Heart left ventricle (tissue), 16 donors: ENCODE measurements at regions not wholly inside any gene's neighbourhood (a gene's known extent, or its start where the extent isn't known, plus 50 kb on each side); places are given as distances from the start of the nearest gene placed in this dataset.

Source experiments
- ATAC-seq, 4 donors: fragments of 200-7000 bp; cut with Tn5 transposase; one replicate each; pipeline ENCODE4 v1.9.1; 2020 to 2022; ENCODE audit warnings: moderate library complexity in 4 of 4, mild to moderate bottlenecking in 3 of 4, moderate number of reproducible peaks in 1 of 4
- DNase-seq, 5 donors: peaks; one replicate each; pipeline ENCODE4 v3.0.0-alpha.2; 2020
- H3K27ac ChIP-seq, 12 donors: fragments of 200-600 bp; sonication (generic) in 4 of 12; one replicate each; pipeline versions ENCODE4 v1.5.0 to v1.8.0; 2016 to 2022; ENCODE audit warnings: mild to moderate bottlenecking in 2 of 12
- H3K27me3 ChIP-seq, 9 donors: fragments of 200-600 bp; sonication (generic) in 2 of 9; one replicate each; pipeline versions ENCODE4 v1.5.1 to v1.8.0; 2016 to 2022; ENCODE audit warnings: mild to moderate bottlenecking in 3 of 9
- H3K36me3 ChIP-seq, 9 donors: fragments of 200-600 bp; sonication (generic) in 2 of 9; one replicate each; pipeline versions ENCODE4 v1.5.0 to v1.8.0; 2018 to 2022; ENCODE audit warnings: mild to moderate bottlenecking in 2 of 9
- H3K4me1 ChIP-seq, 12 donors: fragments of 200-600 bp; sonication (generic) in 4 of 12; one replicate each; pipeline versions ENCODE4 v1.5.0 to v1.8.0; 2016 to 2022; ENCODE audit warnings: mild to moderate bottlenecking in 3 of 12
- H3K4me3 ChIP-seq, 12 donors: fragments of 200-600 bp; sonication (generic) in 4 of 12; one replicate each; pipeline versions ENCODE4 v1.5.0 to v1.8.0; 2017 to 2022; ENCODE audit warnings: mild to moderate bottlenecking in 9 of 12, moderate library complexity in 4 of 12
- H3K9me3 ChIP-seq, 12 donors: fragments of 200-600 bp; sonication (generic) in 4 of 12; one replicate each; pipeline versions ENCODE4 v1.5.0 to v1.8.0; 2016 to 2022; ENCODE audit warnings: mild to moderate bottlenecking in 1 of 12
- POLR2A ChIP-seq, 2 donors: fragments of 450-650 bp; IDR thresholded peaks; one replicate each; pipeline ENCODE4 v1.6.1; 2017; ENCODE audit warnings: antibody characterized with exemption in 2 of 2, mild to moderate bottlenecking in 2 of 2, moderate library complexity in 2 of 2
- WGBS, 4 donors: extraction: QIAGEN DNeasy Blood & Tissue Kit in 2 of 4; methylation state at CpG; one replicate each; pipeline versions ENCODE4 v1.1.5 to v1.1.7; 2013 to 2018; 5-methylcytosine and 5-hydroxymethylcytosine counted together
- intact Hi-C, 10 donors: fragments of 100-400 bp; cut with DNase I; formaldehyde crosslinking; loops; one replicate each; pipeline versions ENCODE4 v1.11.1 to v1.14.2; 2022
- TF ChIP-seq, protein P1 (sequence below), 12 donors: fragments of 200-600 bp; sonication (generic) in 4 of 12; IDR thresholded peaks; one replicate each; pipeline versions ENCODE4 v1.5.0 to v1.8.0; 2018 to 2022; ENCODE audit warnings: antibody characterized with exemption in 12 of 12, mild to moderate bottlenecking in 5 of 12
- donor health status: ischemic (EF 13 %, LVEDD 7.1; RV severe dilation, severe dysfunction).
- donor health status: healthy with polysubstance abuse.
- donor health status: DM: no; HTN: yes; CAD: no.
- donor health status: DM: no; HTN: no; CAD: no.
- donor health status: ischemic (EF 25% LVEDD 6.9; RV normal size, moderate dysfunction).
- donor health status: ischemic (EF 25% LVEDD 5.7; RV mildly dilated, moderate dysfunction).
- donor health status: healthy.
- donor health status: DM: yes; HTN: yes; CAD: no.
- donor health status: ischemic (EF 35%, LVEDD 5.7; RV mildly dilated, moderate dysfunction).
- donor health status: nonischemic (EF 11% LVEDD 7.7; RV severe dilation, severe dysfunction).
- donor health status: DM: yes; HTN: yes; CAD: no.
- donor health status: PGD.
- donor health status: ischemic (EF 29% LVEDD 5.4; RV normal size, mild dysfunction).
- donor health status: nonischemic (EF 23%, LVEDD 6.1; RV moderate dilation, normal function).

- H3K36me3 ChIP-seq: no peaks in the 10 kb centered on the region
- no peak overlapping the region for H3K27ac ChIP-seq
- H3K4me3 ChIP-seq: no peak overlapping the region
- peaks cover 0 to 12% (median 0%) of the 10 kb centered on the region in 12 donors for H3K4me1 ChIP-seq
- H3K9me3 ChIP-seq: no peaks in the 10 kb centered on the region
- no peak for TF ChIP-seq POLR2A (IDR thresholded peaks at IDR 0.05)
- TF ChIP-seq, protein P1, sequence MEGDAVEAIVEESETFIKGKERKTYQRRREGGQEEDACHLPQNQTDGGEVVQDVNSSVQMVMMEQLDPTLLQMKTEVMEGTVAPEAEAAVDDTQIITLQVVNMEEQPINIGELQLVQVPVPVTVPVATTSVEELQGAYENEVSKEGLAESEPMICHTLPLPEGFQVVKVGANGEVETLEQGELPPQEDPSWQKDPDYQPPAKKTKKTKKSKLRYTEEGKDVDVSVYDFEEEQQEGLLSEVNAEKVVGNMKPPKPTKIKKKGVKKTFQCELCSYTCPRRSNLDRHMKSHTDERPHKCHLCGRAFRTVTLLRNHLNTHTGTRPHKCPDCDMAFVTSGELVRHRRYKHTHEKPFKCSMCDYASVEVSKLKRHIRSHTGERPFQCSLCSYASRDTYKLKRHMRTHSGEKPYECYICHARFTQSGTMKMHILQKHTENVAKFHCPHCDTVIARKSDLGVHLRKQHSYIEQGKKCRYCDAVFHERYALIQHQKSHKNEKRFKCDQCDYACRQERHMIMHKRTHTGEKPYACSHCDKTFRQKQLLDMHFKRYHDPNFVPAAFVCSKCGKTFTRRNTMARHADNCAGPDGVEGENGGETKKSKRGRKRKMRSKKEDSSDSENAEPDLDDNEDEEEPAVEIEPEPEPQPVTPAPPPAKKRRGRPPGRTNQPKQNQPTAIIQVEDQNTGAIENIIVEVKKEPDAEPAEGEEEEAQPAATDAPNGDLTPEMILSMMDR (IDR thresholded peaks at IDR 0.05): no peak
- WGBS, 4 donors: 75 to 90% (median 83%) methylated on average over 4 of the region's 4 CpGs
- intact Hi-C loops: no loop called here
- DNase-seq (no peak), ATAC-seq (no peak)
- H3K27me3 ChIP-seq: no peaks in the 10 kb centered on the region
Observed at GRCh38 chr12:93100610-93101009, 171.5 kb upstream of the EEA1 start.

DNA sequence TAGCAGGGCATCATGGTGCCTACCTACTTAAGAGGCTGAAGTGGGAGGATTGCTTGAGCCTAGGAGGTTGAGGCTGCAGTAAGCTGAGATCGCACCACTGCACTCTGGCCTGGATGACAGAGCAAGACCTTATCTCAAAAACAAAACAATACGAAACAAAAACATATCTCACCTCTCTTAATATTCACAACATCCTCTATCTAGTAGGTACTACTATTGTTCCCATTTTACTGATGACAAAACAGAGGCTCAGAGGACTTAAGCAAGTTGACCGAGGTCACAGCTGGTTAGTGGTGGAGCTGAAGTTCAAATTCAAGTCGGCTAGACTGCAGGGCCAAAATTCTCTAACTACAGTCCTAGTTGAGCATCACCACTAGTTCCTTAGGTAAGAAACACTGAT, 172.3 kb upstream of the EEA1 start:
- no peaks in the 10 kb centered on the region for H3K36me3 ChIP-seq
- H3K27me3 ChIP-seq: no peaks in the 10 kb centered on the region
- H3K27ac ChIP-seq: no peak overlapping the region
- DNase-seq (no peak), ATAC-seq (no peak)
- no peaks in the 10 kb centered on the region for H3K9me3 ChIP-seq
- 93 to 99% (median 96%) methylated on average over 4 of the region's 4 CpGs for WGBS, 4 donors
- peaks cover 0 to 12% (median 0%) of the 10 kb centered on the region in 12 donors for H3K4me1 ChIP-seq
- intact Hi-C loops: no loop called here
- H3K4me3 ChIP-seq: no peak overlapping the region
- TF ChIP-seq, protein P1 (IDR thresholded peaks at IDR 0.05): no peak
- no peak for TF ChIP-seq POLR2A (IDR thresholded peaks at IDR 0.05)

DNA sequence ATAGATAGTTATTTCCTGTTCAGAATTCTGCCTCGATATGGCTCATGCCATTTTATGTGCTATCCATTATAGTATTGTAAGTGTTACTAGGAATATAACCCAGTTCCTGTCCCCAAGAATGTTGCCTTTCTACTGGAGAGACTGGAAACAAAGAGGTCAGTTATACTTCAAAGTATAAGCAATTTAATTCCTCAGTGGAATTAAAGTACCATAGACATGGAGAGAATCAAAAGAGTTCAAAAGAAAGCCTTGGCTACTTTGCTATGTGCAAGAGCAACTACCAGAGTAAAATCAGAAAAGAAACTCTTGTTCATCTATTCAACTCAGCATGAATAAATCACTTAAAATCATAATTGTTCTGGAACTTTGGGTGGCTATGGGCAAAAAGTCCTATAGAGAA, 173.2 kb upstream of the EEA1 start:
- TF ChIP-seq, protein P1 (IDR thresholded peaks at IDR 0.05): no peak
- no peak for TF ChIP-seq POLR2A (IDR thresholded peaks at IDR 0.05)
- H3K36me3 ChIP-seq: no peaks in the 10 kb centered on the region
- H3K4me1 ChIP-seq: peaks cover 0 to 12% (median 0%) of the 10 kb centered on the region in 12 donors
- peak overlapping the region in 2 of 12 donors; percentile 66 to 74 for H3K27ac ChIP-seq
- ATAC-seq: no peak
- intact Hi-C loops: no loop called here
- no peaks in the 10 kb centered on the region for H3K9me3 ChIP-seq
- H3K4me3 ChIP-seq: no peak overlapping the region
- no peak for DNase-seq
- H3K27me3 ChIP-seq: no peaks in the 10 kb centered on the region
- 9 to 33% (median 13%) methylated on average over 1 of the region's 1 CpG for WGBS, 4 donors

- Histone ChIP-seq H3K9me3 (no peaks in the 10 kb centered on the region), H3K27ac (peak overlapping the region in 7 of 12 donors; percentile 8 to 74 (median 39)), H3K36me3 (no peaks in the 10 kb centered on the region), H3K4me1 (peaks cover 0 to 12% (median 0%) of the 10 kb centered on the region in 12 donors), H3K27me3 (no peaks in the 10 kb centered on the region), H3K4me3 (no peak overlapping the region)
- no peak for DNase-seq
- intact Hi-C loops: no loop called here
- TF ChIP-seq, protein P1 (IDR thresholded peaks at IDR 0.05): no peak
- TF ChIP-seq POLR2A (IDR thresholded peaks at IDR 0.05): no peak
- ATAC-seq: no peak
- WGBS, 4 donors: 81 to 92% (median 85%) methylated on average over 2 of the region's 2 CpGs
Observed at GRCh38 chr12:93102744-93103143, 173.6 kb upstream of the EEA1 start.
